ENCODE measurements at regions not wholly inside any gene's neighbourhood (a gene's known extent, or its start where the extent isn't known, plus 50 kb on each side); places are given as distances from the start of the nearest gene placed in this dataset.

- TF ChIP-seq POLR2AphosphoS5 (IDR thresholded peaks at IDR 0.05) (no peak), POLR2A (IDR thresholded peaks at IDR 0.05) (no peak)
- TF ChIP-seq, protein P1, sequence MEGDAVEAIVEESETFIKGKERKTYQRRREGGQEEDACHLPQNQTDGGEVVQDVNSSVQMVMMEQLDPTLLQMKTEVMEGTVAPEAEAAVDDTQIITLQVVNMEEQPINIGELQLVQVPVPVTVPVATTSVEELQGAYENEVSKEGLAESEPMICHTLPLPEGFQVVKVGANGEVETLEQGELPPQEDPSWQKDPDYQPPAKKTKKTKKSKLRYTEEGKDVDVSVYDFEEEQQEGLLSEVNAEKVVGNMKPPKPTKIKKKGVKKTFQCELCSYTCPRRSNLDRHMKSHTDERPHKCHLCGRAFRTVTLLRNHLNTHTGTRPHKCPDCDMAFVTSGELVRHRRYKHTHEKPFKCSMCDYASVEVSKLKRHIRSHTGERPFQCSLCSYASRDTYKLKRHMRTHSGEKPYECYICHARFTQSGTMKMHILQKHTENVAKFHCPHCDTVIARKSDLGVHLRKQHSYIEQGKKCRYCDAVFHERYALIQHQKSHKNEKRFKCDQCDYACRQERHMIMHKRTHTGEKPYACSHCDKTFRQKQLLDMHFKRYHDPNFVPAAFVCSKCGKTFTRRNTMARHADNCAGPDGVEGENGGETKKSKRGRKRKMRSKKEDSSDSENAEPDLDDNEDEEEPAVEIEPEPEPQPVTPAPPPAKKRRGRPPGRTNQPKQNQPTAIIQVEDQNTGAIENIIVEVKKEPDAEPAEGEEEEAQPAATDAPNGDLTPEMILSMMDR (IDR thresholded peaks at IDR 0.05), result no peak
These were observed 678.8 kb downstream of the INHBA start for GRCh38 chr7:41024126-41024525.
